ENCODE measurements at regions not wholly inside any gene's neighbourhood (a gene's known extent, or its start where the extent isn't known, plus 50 kb on each side); places are given as distances from the start of the nearest gene placed in this dataset.

- TF ChIP-seq POLR2AphosphoS5 (IDR thresholded peaks at IDR 0.05; ENCODE audit: low read depth, low read length) (no peak), CTCF (IDR thresholded peaks at IDR 0.05) (no peak)
Observed at GRCh38 chr6:62797190-62797589, 414.1 kb upstream of the FKBP1C start.
